ENCODE measurements at regions not wholly inside any gene's neighbourhood (a gene's known extent, or its start where the extent isn't known, plus 50 kb on each side); places are given as distances from the start of the nearest gene placed in this dataset.
"Not testable (repeated sequence)": the region's sequence is repeated elsewhere in the genome, so short reads cannot be mapped to it uniquely, and the experiment has no call there.

GRCh38 chr7:51617686-51618085 lies 301.1 kb upstream of the COBL start:
- no peak for DNase-seq (ENCODE audit: low spot score)

- peak; percentile 6 for DNase-seq (ENCODE audit: low spot score)
These were observed 297.3 kb upstream of the COBL start for GRCh38 chr7:51613911-51614357.

- DNase-seq (ENCODE audit: low spot score), result no peak
These were observed 295.3 kb upstream of the COBL start for GRCh38 chr7:51611937-51612336.

- no peak for DNase-seq (ENCODE audit: low spot score)
These were observed 290.8 kb upstream of the COBL start for GRCh38 chr7:51607447-51607846.

- no peak for DNase-seq (ENCODE audit: low spot score)
These were observed 290.1 kb upstream of the COBL start for GRCh38 chr7:51606601-51607154.

- DNase-seq (ENCODE audit: low spot score), result no peak
These were observed 285.8 kb upstream of the COBL start for GRCh38 chr7:51602376-51602775.

- DNase-seq (ENCODE audit: low spot score), result no peak
These were observed 284.9 kb upstream of the COBL start for GRCh38 chr7:51601461-51601860.

GRCh38 chr7:51599935-51600334 lies 283.3 kb upstream of the COBL start:
- not testable (repeated sequence) for DNase-seq (ENCODE audit: low spot score)

GRCh38 chr7:51593628-51594027 lies 277.0 kb upstream of the COBL start:
- no peak for DNase-seq (ENCODE audit: low spot score)

GRCh38 chr7:51592842-51593599 lies 276.4 kb upstream of the COBL start:
- no peak for DNase-seq (ENCODE audit: low spot score)

GRCh38 chr7:51591223-51591622 lies 274.6 kb upstream of the COBL start:
- no peak for DNase-seq (ENCODE audit: low spot score)

- DNase-seq (ENCODE audit: low spot score), result no peak
These were observed 274.1 kb upstream of the COBL start for GRCh38 chr7:51590746-51591145.

GRCh38 chr7:51589111-51589510 lies 272.5 kb upstream of the COBL start:
- DNase-seq (ENCODE audit: low spot score), result no peak

- no peak for DNase-seq (ENCODE audit: low spot score)
These were observed 271.0 kb upstream of the COBL start for GRCh38 chr7:51587604-51588003.

GRCh38 chr7:51577390-51577789 lies 260.8 kb upstream of the COBL start:
- no peak for DNase-seq (ENCODE audit: low spot score)

GRCh38 chr7:51569581-51569980 lies 253.0 kb upstream of the COBL start:
- no peak for DNase-seq (ENCODE audit: low spot score)

GRCh38 chr7:51569176-51569575 lies 252.6 kb upstream of the COBL start:
- no peak for DNase-seq (ENCODE audit: low spot score)

- no peak for DNase-seq (ENCODE audit: low spot score)
These were observed 234.5 kb upstream of the COBL start for GRCh38 chr7:51551070-51551469.

GRCh38 chr7:51545131-51545530 lies 228.5 kb upstream of the COBL start:
- DNase-seq (ENCODE audit: low spot score), result no peak

- DNase-seq (ENCODE audit: low spot score), result no peak
These were observed 227.4 kb upstream of the COBL start for GRCh38 chr7:51543801-51544553.

- not testable (repeated sequence) for DNase-seq (ENCODE audit: low spot score)
These were observed 224.3 kb upstream of the COBL start for GRCh38 chr7:51540906-51541305.

GRCh38 chr7:51539840-51540239 lies 223.2 kb upstream of the COBL start:
- no peak for DNase-seq (ENCODE audit: low spot score)

- DNase-seq (ENCODE audit: low spot score), result no peak
These were observed 211.6 kb upstream of the COBL start for GRCh38 chr7:51528172-51528571.
